NCI-H2107 treated with DMSO at 0.1 percent for 48 hours (cell line): ENCODE measurements at regions not wholly inside any gene's neighbourhood (a gene's known extent, or its start where the extent isn't known, plus 50 kb on each side); places are given as distances from the start of the nearest gene placed in this dataset.
"Not testable (repeated sequence)": the region's sequence is repeated elsewhere in the genome, so short reads cannot be mapped to it uniquely, and the experiment has no call there.

Experiments
- DNase-seq: peaks from one replicate; lab custom pipeline; 2025; ENCODE audit not compliant: unreplicated experiment; lab: John Stamatoyannopoulos, UW

- DNase-seq, result no peak
These were observed 172.8 kb upstream of the IRF2BP2 start for GRCh38 chr1:234782791-234783190.

- no peak for DNase-seq
These were observed 172.2 kb upstream of the IRF2BP2 start for GRCh38 chr1:234782105-234782751.

- no peak for DNase-seq
These were observed 171.5 kb upstream of the IRF2BP2 start for GRCh38 chr1:234781241-234782065.

GRCh38 chr1:234780531-234781162, 170.7 kb upstream of the IRF2BP2 start:
- DNase-seq, result no peak

- no peak for DNase-seq
These were observed 170.1 kb upstream of the IRF2BP2 start for GRCh38 chr1:234780112-234780511.

GRCh38 chr1:234779600-234779999, 169.6 kb upstream of the IRF2BP2 start:
- DNase-seq, result not testable (repeated sequence)

GRCh38 chr1:234779160-234779538, 169.2 kb upstream of the IRF2BP2 start:
- no peak for DNase-seq

GRCh38 chr1:234778221-234779159, 168.5 kb upstream of the IRF2BP2 start:
- no peak for DNase-seq

GRCh38 chr1:234777856-234778220, 167.9 kb upstream of the IRF2BP2 start:
- DNase-seq, result no peak

- DNase-seq, result no peak
These were observed 167.2 kb upstream of the IRF2BP2 start for GRCh38 chr1:234776876-234777855.

- no peak for DNase-seq
These were observed 166.4 kb upstream of the IRF2BP2 start for GRCh38 chr1:234776256-234776875.

GRCh38 chr1:234775477-234776246, 165.7 kb upstream of the IRF2BP2 start:
- no peak for DNase-seq

- DNase-seq, result no peak
These were observed 165.0 kb upstream of the IRF2BP2 start for GRCh38 chr1:234774971-234775370.

- no peak for DNase-seq
These were observed 164.1 kb upstream of the IRF2BP2 start for GRCh38 chr1:234773936-234774677.

- DNase-seq, result peak; percentile 68
These were observed 162.6 kb upstream of the IRF2BP2 start for GRCh38 chr1:234772345-234773147.

GRCh38 chr1:234771642-234772344, 161.8 kb upstream of the IRF2BP2 start:
- DNase-seq, result peak; percentile 96
